HCT116 (cell line): ENCODE measurements at regions not wholly inside any gene's neighbourhood (a gene's known extent, or its start where the extent isn't known, plus 50 kb on each side); places are given as distances from the start of the nearest gene placed in this dataset.

Source experiments
- ATAC-seq: fragments of 200-7000 bp; cut with Tn5 transposase; 2 replicates; pipeline ENCODE4 v1.9.1; 2020; ENCODE audit warnings: mild to moderate bottlenecking, moderate library complexity
- BruUV-seq: library from RNA; stranded (reverse); fragments of 400-500 nt; replicated peaks from 2 replicates; lab custom pipeline; 2021; lab: Mats Ljungman, UMichigan
- CTCF ChIA-PET: fragments of 300-600 bp; sonication (Branson Sonifier 250); formaldehyde crosslinking; loops from one replicate; lab custom pipeline; 2021; ENCODE audit warnings: antibody characterized with exemption; lab: Charles Lee
- POLR2A ChIA-PET: fragments of 300-600, 350-600 bp; sonication (Branson Sonifier 250); formaldehyde crosslinking; loops from one replicate; lab custom pipeline; 2021; ENCODE audit warnings: antibody characterized with exemption; lab: Charles Lee
- RAD21 ChIA-PET, 2 experiments: fragments of 300-600 bp; sonication (Branson Sonifier 250); formaldehyde crosslinking; loops; one replicate each; lab custom pipeline; 2023; ENCODE audit warnings: low total read pairs in 2 of 2; ENCODE audit not compliant: uncharacterized antibody in 2 of 2, unreplicated experiment in 2 of 2, low non-redundant PET in 1 of 2; lab: Charles Lee
- DNase-seq: peaks from one replicate; pipeline ENCODE4 v3.0.0-alpha.2; 2010; ENCODE audit warnings: low read depth, low spot score
- H2AFZ ChIP-seq: fragments of 200-600 bp; shearing (Covaris generic), sonication (generic); 2 replicates; pipeline ENCODE4 v1.6.1; 2017; ENCODE audit warnings: low read depth, mixed run types, mixed read lengths, antibody characterized with exemption, low read length; ENCODE audit not compliant: poor library complexity, severe bottlenecking
- H3K27ac ChIP-seq: 2 replicates; pipeline ENCODE4 v1.5.1; 2012; ENCODE audit warnings: low read depth, low read length
- H3K27me3 ChIP-seq: fragments of 200-600 bp; sonication (generic); 2 replicates; pipeline ENCODE4 v1.6.1; 2016; ENCODE audit warnings: mixed run types, low read length, mixed read lengths; ENCODE audit not compliant: insufficient read depth
- H3K36me3 ChIP-seq, 2 experiments: fragments of 200-500 bp in 1 of 2; fragments of 200-600 bp in 1 of 2; sonication (Bioruptor generic) in 1 of 2; sonication (generic) in 1 of 2; 2 replicates each; pipeline versions ENCODE4 v1.5.1 to v1.6.1; 2014 to 2016; ENCODE audit warnings: low read length in 2 of 2, inconsistent platforms in 1 of 2, mixed read lengths in 1 of 2, mixed run types in 1 of 2; ENCODE audit not compliant: insufficient read depth in 2 of 2, control insufficient read depth in 1 of 2
- H3K4me1 ChIP-seq, 2 experiments: fragments of 200-600 bp in 1 of 2; sonication (generic) in 1 of 2; 2 replicates each; pipeline versions ENCODE4 v1.5.1 to v1.6.1; 2012 to 2017; ENCODE audit warnings: low read length in 2 of 2, inconsistent platforms in 1 of 2, mild to moderate bottlenecking in 1 of 2, mixed read lengths in 1 of 2, mixed run types in 1 of 2, moderate library complexity in 1 of 2; ENCODE audit not compliant: insufficient read depth in 2 of 2, control insufficient read depth in 1 of 2
- H3K4me2 ChIP-seq: fragments of 200-600 bp; sonication (generic); 2 replicates; pipeline ENCODE4 v1.6.1; 2017; ENCODE audit warnings: mixed run types, low read length, mixed read lengths
- H3K4me3 ChIP-seq, 2 experiments: fragments of 200-600 bp in 1 of 2; sonication (generic) in 1 of 2; replicated peaks in 1 of 2; 2 replicates each; pipeline ENCODE4 v1.5.1; 2011 to 2016; ENCODE audit warnings: low read length in 2 of 2, control low read depth in 1 of 2, low read depth in 1 of 2, mild to moderate bottlenecking in 1 of 2, mixed read lengths in 1 of 2, mixed run types in 1 of 2
- H3K79me2 ChIP-seq: fragments of 200-600 bp; sonication (generic); 2 replicates; pipeline ENCODE4 v1.6.1; 2017; ENCODE audit warnings: mild to moderate bottlenecking, mixed run types, low read length, moderate library complexity, mixed read lengths; ENCODE audit not compliant: insufficient read depth
- H3K9ac ChIP-seq: fragments of 200-600 bp; sonication (generic); 2 replicates; pipeline ENCODE4 v1.6.1; 2016; ENCODE audit warnings: low read length, mixed read lengths
- H3K9me2 ChIP-seq: fragments of 200-600 bp; sonication (generic), shearing (Covaris generic); 2 replicates; pipeline ENCODE4 v1.6.1; 2017; ENCODE audit warnings: mixed run types, mild to moderate bottlenecking, moderate library complexity; ENCODE audit not compliant: insufficient read depth
- H3K9me3 ChIP-seq, 2 experiments: fragments of 200-500 bp in 1 of 2; fragments of 200-600 bp in 1 of 2; sonication (Bioruptor generic) in 1 of 2; sonication (generic) in 1 of 2; 2 replicates each; pipeline ENCODE4 v1.6.1; 2014 to 2017; ENCODE audit warnings: low read length in 2 of 2, mixed read lengths in 2 of 2, inconsistent platforms in 1 of 2, low read depth in 1 of 2, mild to moderate bottlenecking in 1 of 2, mixed run types in 1 of 2, moderate library complexity in 1 of 2; ENCODE audit not compliant: control insufficient read depth in 1 of 2, insufficient read depth in 1 of 2
- H4K20me1 ChIP-seq: fragments of 200-600 bp; sonication (generic), shearing (Covaris generic); 2 replicates; pipeline ENCODE4 v1.6.1; 2017; ENCODE audit warnings: mixed run types, mild to moderate bottlenecking, moderate library complexity; ENCODE audit not compliant: insufficient read depth
- ATF3 ChIP-seq: IDR thresholded peaks from 2 replicates; pipeline ENCODE4 v1.6.1; 2012
- CBX3 ChIP-seq: IDR thresholded peaks from 2 replicates; pipeline ENCODE4 v1.6.1; 2012; ENCODE audit warnings: low read depth
- CTCF ChIP-seq, 3 experiments: fragments of 200-600 bp in 1 of 3; sonication (generic) in 1 of 3; IDR thresholded peaks in 2 of 3; conservative IDR thresholded peaks in 1 of 3; 2 replicates each; pipeline ENCODE4 v1.5.1; 2012 to 2017; ENCODE audit warnings: low read depth in 2 of 3, low read length in 2 of 3, antibody characterized with exemption in 1 of 3, borderline replicate concordance in 1 of 3, control low read depth in 1 of 3, mild to moderate bottlenecking in 1 of 3, mixed read lengths in 1 of 3, mixed run types in 1 of 3, moderate library complexity in 1 of 3; ENCODE audit not compliant: insufficient read depth in 1 of 3
- EGR1 ChIP-seq: IDR thresholded peaks from 2 replicates; pipeline ENCODE4 v1.6.1; 2012; ENCODE audit warnings: low read depth
- ELF1 ChIP-seq: IDR thresholded peaks from 2 replicates; pipeline ENCODE4 v1.6.1; 2012; ENCODE audit warnings: low read depth, borderline replicate concordance
- EZH2 ChIP-seq: fragments of 200-600 bp; sonication (generic); IDR thresholded peaks from 2 replicates; pipeline ENCODE4 v1.6.1; 2017; ENCODE audit warnings: antibody characterized with exemption, mixed run types
- EZH2phosphoT487 ChIP-seq: fragments of 200-600 bp; IDR thresholded peaks from 2 replicates; pipeline ENCODE4 v1.6.1; 2018; ENCODE audit warnings: antibody characterized with exemption, borderline replicate concordance
- FOSL1 ChIP-seq: IDR thresholded peaks from 2 replicates; pipeline ENCODE4 v1.6.1; 2012; ENCODE audit warnings: low read depth
- POLR2A ChIP-seq: IDR thresholded peaks from 2 replicates; pipeline ENCODE4 v1.7.0; 2011; ENCODE audit warnings: borderline replicate concordance; ENCODE audit not compliant: insufficient read depth, insufficient read length; ENCODE audit errors: extremely low read depth
- REST ChIP-seq: IDR thresholded peaks from 2 replicates; pipeline ENCODE4 v1.6.1; 2012; ENCODE audit warnings: low read depth
- TCF7L2 ChIP-seq: IDR thresholded peaks from 2 replicates; pipeline ENCODE4 v1.7.0; 2011; ENCODE audit warnings: borderline replicate concordance, inconsistent platforms; ENCODE audit not compliant: insufficient read depth, insufficient read length; ENCODE audit errors: extremely low read depth
- ZBTB33 ChIP-seq: IDR thresholded peaks from 2 replicates; pipeline ENCODE4 v1.6.1; 2011; ENCODE audit warnings: mild to moderate bottlenecking, low read length, moderate library complexity; ENCODE audit not compliant: insufficient replicate concordance; ENCODE audit errors: extremely low read depth
- intact Hi-C: fragments of 100-400 bp; cut with micrococcal nuclease; formaldehyde crosslinking; loops from 2 replicates; pipeline ENCODE4 v1.10.0; 2022

GRCh38 chr14:55968741-55969140, 149.5 kb upstream of the PELI2 start:
- TF ChIP-seq CBX3, result no peak
- ATAC-seq (no peak), DNase-seq (no peak)
- no peak overlapping the region for H3K27ac ChIP-seq
- no peak overlapping the region for H3K4me2 ChIP-seq
- no peak overlapping the region for H2AFZ ChIP-seq
- POLR2A ChIA-PET, result no interaction called here
- intact Hi-C loops, result no loop called here
- BruUV-seq, result no TSS peak
- RAD21 ChIA-PET, result no interaction called here
- no peaks in the 10 kb centered on the region for H3K9me3 ChIP-seq
- H3K36me3 ChIP-seq, result no peaks in the 10 kb centered on the region
- no peaks in the 10 kb centered on the region for H3K79me2 ChIP-seq
- H3K4me3 ChIP-seq, result no peak overlapping the region
- no peaks in the 10 kb centered on the region for H3K9me2 ChIP-seq
- no peaks in the 10 kb centered on the region for H4K20me1 ChIP-seq
- CTCF ChIA-PET, result no interaction called here
- H3K9ac ChIP-seq, result no peak overlapping the region
- H3K4me1 ChIP-seq, result no peaks in the 10 kb centered on the region
- H3K27me3 ChIP-seq, result peaks cover 9% of the 10 kb centered on the region; the same call in 1 of the 2 replicates

GRCh38 chr14:55973285-55973800, 144.9 kb upstream of the PELI2 start:
- no peaks in the 10 kb centered on the region for H4K20me1 ChIP-seq
- RAD21 ChIA-PET, result no interaction called here
- peaks cover 0 to 5% of the 10 kb centered on the region in 2 experiments; a peak in 2 of 4 replicates for H3K4me1 ChIP-seq
- H3K4me2 ChIP-seq, result no peak overlapping the region
- no peaks in the 10 kb centered on the region for H3K9me3 ChIP-seq
- no peaks in the 10 kb centered on the region for H3K36me3 ChIP-seq
- ATAC-seq (no peak), DNase-seq (no peak)
- intact Hi-C loops, result no loop called here
- no TSS peak for BruUV-seq
- no peaks in the 10 kb centered on the region for H3K9me2 ChIP-seq
- H3K79me2 ChIP-seq, result no peaks in the 10 kb centered on the region
- CTCF ChIA-PET, result no interaction called here
- no peaks in the 10 kb centered on the region for H3K27me3 ChIP-seq
- no peak overlapping the region for H3K4me3 ChIP-seq
- no peak overlapping the region for H3K9ac ChIP-seq
- no peak overlapping the region for H3K27ac ChIP-seq
- no peak overlapping the region for H2AFZ ChIP-seq
- POLR2A ChIA-PET, result no interaction called here
- TF ChIP-seq EZH2phosphoT487 (no peak), EZH2 (no peak), FOSL1 (no peak), POLR2A (no peak), TCF7L2 (no peak), CBX3 (no peak), ZBTB33 (no peak), ATF3 (no peak), EGR1 (no peak), REST (no peak), CTCF (IDR thresholded peaks at IDR 0.05 in 2 of 3, conservative IDR thresholded peaks at IDR 0.05 in 1 of 3; ENCODE audit: borderline replicate concordance in 1 of 3, insufficient read depth in 1 of 3, low read depth in 2 of 3, low read length in 2 of 3) (no peak), ELF1 (no peak)
